ENCODE measurements at regions not wholly inside any gene's neighbourhood (a gene's known extent, or its start where the extent isn't known, plus 50 kb on each side); places are given as distances from the start of the nearest gene placed in this dataset.

DNA sequence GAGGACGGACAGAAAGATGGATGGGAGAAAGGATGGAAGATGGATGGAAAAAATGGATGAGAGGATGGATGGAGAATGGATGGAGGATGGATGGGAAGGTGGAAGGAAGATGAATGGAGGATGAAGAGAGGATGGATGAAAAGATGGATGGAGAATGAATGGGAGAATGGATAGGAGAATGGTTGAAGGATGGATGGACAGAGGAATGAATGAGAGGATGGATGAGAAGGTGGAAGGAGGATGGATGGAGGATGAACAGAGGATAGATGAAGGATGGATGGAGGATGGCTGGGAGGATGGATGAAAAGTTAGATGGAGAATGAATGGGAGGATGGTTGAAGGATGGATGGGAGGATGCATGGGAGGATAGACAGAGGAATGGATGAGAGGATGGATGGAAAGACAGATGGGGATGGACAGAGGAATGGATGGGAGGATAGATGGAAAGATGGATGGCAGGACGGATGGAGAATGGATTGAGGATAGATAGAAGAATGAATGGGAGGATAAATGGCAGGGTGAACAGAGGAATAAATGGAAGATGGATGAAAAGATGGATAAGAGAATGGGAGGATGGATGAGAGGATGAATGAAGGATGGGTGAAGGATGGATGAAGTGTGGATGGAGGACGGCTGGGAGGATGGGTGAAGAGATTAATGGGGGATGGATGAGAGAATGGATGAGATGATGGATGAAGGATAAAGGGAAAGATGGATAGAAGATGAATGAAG, 217.7 kb upstream of the IER5L start:
- DNase-seq: no peak

GRCh38 chr9:129394886-129395279, 216.8 kb upstream of the IER5L start:
- no peak for DNase-seq

DNA sequence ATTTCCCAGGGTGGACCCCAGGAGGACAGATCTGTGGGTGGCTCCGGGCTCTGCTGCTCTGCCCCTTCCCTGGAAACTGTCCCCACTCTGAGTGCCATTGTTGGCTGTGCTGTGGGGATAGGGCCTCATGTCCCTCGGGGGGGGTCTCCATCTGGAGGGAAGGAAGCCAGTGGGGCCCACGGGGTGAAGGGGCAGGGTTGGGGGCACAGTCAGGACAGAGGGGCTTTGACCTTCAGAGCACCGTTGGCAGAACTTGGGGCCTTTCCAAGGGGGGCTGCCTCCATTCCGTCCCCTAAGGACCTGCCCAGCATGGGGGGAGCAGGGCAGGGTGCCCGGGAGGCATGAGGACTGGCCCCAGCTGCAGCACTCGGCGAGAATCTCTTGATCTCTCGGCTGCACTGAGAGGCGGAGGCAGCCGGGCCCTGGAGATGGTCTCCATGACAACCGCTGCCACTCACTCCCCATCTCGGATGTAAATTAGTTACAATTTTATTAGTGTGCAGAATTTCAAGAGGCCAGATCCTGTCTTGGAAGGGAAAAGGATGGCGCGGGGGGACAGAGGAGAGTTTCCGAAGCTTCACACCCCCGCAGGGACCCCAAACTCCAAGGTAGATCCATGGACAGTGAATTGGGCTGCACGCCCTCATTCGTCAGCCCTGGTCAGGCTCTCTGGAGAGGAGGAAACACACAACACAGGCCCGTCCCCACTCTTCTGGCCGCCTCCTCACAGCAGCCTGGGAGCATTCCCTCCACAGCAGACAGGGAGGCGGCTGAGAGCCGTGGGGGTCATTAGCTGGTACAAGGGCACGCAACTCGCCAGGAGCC, 216.2 kb upstream of the IER5L start:
- no peak for DNase-seq

GRCh38 chr9:129393064-129393463, 215.0 kb upstream of the IER5L start:
- no peak for DNase-seq

GRCh38 chr9:129392093-129392541, 214.1 kb upstream of the IER5L start:
- no peak for DNase-seq

- DNase-seq: no peak
These were observed 213.2 kb upstream of the IER5L start for GRCh38 chr9:129391221-129391661.

DNA sequence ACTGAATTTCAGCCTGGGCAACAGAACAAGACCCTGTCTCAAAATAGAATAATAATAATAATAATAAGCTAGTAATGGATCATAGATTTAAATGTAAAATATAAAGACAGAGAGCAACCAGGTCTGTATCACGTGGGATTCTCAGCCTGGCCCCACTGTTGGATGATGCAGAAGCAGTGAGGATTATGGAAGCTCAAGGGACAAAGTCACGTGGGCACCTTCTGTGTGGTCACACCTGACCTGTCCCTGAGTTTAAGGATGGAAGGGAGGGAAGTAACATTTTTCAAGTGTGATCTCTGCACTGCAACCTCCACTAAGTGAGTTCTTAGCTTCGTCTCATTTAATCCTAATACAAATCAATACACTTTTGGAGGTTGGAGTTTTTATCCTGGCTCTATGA, 212.5 kb upstream of the IER5L start:
- DNase-seq: no peak

- DNase-seq: no peak
These were observed 209.8 kb upstream of the IER5L start for GRCh38 chr9:129387822-129388221.

GRCh38 chr9:129386812-129387177, 208.7 kb upstream of the IER5L start:
- no peak for DNase-seq

- no peak for DNase-seq
These were observed 207.3 kb upstream of the IER5L start for GRCh38 chr9:129385211-129385934.

DNA sequence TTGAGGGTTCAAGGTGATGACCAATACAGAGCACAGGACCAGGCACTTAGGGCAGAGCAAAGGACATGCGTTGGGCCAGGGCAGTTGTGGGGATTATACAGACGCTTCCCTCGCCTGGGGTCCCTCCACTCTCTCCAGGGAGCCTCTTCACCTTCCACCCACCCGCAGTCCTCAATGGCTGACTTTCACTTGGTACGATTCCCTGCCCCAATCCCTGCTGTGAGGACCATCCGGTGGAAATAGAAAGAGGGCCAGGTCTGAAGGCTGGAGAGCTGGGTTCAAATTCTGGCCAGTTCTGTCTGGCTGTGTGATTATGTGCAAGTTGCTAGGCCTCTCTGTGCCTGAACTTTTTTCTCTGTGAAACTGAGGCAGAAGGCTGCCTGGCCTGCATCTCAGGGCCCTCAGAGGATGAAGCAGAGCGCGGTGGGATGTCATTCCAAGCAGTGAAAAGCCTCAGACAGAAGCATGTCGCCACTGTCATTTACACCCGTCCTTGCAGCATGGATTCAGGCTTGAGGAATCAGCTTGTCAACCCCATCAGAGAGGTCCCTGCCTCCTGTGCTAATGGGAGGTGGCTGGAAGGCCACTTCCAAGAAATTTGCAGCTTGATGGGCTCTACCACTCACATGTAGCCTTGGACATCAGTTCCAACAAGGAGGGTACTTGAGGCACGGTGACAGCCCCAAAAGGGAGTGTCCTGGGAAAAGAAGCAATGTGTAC, 206.6 kb upstream of the IER5L start:
- DNase-seq: no peak

GRCh38 chr9:129383561-129384490, 205.8 kb upstream of the IER5L start:
- DNase-seq: peak; percentile 66

- DNase-seq: no peak
These were observed 205.0 kb upstream of the IER5L start for GRCh38 chr9:129383019-129383560.

DNA sequence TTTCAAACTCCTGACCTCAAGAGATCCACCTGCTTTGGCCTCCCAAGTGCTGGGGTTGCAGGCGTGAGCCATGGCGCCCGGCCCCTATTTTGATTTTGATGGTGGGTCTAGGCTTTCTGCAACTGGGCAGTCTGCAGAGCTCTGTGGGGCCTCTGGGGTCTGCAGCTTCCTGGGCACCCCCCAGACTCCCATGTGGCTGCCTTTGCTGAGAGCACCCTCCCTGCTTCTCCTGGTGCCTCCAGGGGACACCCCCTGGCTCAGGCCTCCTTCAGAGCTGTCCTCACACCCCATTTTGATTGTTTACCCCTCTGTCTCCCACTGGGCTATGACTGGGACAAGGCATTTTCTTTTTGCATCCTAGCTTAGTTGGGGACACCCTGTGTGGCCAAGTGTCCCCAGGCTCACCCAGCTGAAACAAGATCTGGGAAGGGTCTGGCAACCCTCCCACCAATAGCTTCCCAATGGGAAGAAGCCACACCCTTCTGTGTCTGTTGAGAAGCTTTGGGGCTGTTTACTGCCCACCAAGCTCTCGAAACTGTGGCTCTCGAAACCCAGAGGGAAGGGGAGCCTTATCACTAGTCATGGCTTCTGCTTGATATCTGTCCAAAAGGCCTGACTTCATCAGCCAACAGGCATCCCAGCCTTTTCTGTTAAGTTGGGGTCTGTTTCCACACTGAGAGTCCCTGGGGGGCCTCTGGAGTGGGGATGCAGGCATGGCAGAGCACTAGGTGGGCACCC, 204.4 kb upstream of the IER5L start:
- DNase-seq: no peak

DNA sequence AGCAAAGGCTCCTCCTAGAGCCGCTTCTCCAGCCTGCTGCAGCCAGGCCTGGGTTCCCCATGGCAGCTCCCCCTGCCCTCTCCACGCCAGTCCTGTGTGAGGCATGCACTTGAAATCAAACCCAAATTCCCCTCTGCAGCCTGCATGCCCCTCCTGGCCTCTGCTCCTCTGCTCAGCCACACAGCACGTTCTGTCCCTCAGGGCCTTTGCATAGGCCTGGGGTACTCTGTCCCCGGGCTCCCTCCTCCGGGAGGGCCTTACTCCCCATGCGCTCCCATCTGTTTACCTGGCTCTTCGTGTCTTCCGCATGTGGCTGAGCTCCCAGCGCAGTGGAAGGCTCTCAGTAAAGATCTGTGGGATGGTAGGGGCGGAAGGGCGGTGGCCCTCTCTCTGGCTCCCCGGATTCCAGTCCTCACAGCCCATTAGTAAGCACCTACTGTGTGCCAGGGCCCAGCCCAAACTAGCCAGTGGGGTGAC, 203.5 kb upstream of the IER5L start:
- no peak for DNase-seq

GRCh38 chr9:129380961-129381401, 202.9 kb upstream of the IER5L start:
- DNase-seq: no peak

DNA sequence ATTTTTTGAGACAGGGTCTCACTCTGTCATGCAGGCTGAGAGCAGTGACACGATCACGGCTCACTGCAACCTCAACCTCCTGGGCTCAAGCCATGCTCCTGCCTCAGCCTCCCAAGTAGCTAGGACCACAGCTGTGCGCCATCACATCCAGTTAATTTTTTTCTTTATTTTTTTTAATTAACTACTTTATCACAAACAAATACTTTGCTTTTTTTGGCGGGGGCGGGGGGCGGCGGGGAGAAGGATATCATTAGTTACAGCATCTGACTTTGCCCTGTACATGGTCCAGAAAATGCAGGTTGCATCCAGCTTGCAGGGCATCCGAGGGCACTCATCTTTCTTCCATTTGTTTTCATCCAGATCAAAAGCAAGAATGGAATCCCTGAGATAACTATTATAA, 201.8 kb upstream of the IER5L start:
- DNase-seq: no peak

DNA sequence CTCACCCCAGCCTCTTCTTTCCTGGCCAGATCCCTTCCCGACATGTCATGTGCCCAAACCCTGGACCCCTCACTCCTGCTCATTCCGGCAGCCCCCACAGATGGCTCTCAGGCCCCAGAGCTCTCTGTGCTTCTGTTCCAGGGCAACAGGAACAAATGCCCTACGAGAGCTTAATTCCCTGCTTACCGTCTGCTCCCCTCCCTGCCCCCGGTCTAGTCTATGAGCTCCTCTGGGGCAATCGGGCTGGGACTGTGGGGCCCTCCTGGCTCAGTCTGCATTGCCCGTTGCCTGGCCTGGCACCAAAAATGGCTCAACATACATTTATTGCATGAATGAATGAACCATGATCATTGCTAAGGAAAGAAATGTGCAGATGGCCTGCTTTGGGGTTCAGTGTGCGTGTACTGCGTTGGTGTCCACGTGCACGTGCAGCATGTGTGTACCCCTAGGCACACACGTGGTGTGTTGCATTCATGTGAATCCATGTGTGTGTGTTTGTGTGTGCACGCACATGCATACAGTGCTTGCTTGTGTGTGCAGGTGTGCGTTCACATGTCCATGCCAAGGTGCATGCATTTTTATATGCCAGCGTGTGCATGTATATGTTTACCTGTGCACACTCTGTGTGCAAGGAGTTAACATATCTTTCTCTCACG, 201.2 kb upstream of the IER5L start:
- DNase-seq: no peak

- DNase-seq: no peak
These were observed 200.0 kb upstream of the IER5L start for GRCh38 chr9:129377931-129378661.

All from activated gamma-delta T cell treated with Interleukin-2 at 50 U/mL for 16 hours (primary cell).